DMS153 (cell line): ENCODE measurements at regions not wholly inside any gene's neighbourhood (a gene's known extent, or its start where the extent isn't known, plus 50 kb on each side); places are given as distances from the start of the nearest gene placed in this dataset.
"Not testable (repeated sequence)": the region's sequence is repeated elsewhere in the genome, so short reads cannot be mapped to it uniquely, and the experiment has no call there.

ENCODE experiments used
- DNase-seq: peaks from one replicate; lab custom pipeline; 2025; lab: John Stamatoyannopoulos, UW

DNA sequence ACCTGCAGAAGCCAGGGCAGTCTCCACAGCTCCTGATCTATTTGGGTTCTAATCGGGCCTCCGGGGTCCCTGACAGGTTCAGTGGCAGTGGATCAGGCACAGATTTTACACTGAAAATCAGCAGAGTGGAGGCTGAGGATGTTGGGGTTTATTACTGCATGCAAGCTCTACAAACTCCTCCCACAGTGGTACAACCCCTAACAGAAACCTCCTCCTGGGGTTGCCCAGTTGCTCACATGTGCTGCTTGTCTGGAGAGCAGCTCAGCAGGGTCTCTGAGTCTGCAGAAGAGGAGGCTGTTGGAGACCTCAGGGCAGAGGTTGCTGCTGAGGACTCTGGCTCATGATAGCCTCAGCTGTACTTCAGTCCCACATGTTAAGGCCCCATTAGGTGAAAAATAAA, 1269.1 kb downstream of the RPIA start:
- DNase-seq = not testable (repeated sequence)

DNA sequence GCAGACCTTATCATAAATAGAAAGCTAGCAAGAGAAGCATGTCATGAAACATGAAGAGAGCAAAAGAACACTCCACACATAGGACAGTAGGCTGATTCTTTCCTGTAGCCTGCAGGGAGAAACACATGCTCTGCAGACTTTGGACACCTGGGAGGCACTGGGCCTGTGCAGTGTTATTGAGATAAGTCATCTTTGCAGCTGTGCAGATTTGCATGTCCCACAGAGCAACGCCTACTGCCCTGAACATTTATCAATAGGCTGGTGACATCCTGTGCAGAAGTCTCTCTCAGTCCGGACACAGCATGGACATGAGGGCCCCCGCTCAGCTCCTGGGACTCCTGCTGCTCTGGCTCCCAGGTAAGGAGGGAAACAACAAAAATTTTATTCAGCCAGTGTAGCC, 1277.1 kb downstream of the RPIA start:
- not testable (repeated sequence) for DNase-seq

- not testable (repeated sequence) for DNase-seq
These were observed 1277.7 kb downstream of the RPIA start for GRCh38 chr2:89969190-89969589.

DNA sequence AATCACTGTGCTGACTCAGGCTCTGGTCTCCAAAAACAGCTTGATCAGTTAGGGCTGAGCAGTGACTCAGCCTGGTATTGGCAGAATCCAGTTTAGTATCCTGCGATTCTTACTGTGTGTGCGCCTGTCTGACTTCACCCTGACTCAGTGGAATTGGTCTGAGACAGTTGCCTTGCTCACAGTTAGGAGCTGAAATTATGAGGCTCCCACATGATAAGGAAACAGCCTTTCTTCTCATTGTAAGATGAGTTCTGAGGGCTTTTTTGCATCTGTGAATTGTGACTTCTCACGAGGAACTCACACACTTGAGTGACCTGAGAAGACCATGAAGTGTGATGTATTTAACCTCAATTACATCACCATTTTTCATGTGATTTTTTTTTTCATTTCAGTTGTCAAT, 1282.4 kb downstream of the RPIA start:
- not testable (repeated sequence) for DNase-seq

GRCh38 chr2:89979826-89980537, 1288.5 kb downstream of the RPIA start:
- not testable (repeated sequence) for DNase-seq

DNA sequence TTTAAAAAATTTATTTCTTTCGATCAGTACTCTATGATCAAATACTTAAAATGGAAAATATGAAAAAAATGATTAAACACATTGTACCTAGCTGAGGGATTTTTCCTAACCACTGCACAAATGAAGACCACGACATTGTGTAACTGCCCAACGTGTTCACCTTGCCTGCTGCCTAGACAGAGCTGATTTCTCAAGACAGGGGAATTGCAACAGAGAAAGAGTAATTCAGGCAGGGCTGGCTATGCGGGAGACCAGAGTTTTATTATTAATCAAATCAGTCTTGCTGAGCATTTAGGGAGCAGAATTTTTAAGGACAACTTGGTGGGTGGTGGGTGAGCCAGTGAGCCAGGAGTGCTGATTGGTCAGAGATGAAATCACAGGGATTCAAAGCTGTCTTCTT, 1290.8 kb downstream of the RPIA start:
- not testable (repeated sequence) for DNase-seq

DNA sequence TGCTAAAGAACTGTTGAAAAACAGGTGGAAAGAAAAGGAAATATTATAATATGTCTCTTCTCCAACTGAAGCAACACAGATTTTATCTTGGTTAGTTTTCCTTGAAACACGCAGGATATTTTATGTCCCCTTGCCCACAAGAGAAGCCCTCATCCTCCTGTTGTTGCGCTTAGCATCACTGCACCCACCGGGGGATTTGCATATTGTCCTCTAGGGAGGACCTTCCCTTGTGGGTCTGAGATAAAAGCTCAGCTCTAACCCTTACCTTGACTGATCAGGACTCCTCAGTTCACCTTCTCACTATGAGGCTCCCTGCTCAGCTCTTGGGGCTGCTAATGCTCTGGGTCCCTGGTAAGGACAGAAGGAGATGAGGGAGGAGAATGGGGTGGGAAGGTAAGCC, 1294.2 kb downstream of the RPIA start:
- DNase-seq = not testable (repeated sequence)

DNA sequence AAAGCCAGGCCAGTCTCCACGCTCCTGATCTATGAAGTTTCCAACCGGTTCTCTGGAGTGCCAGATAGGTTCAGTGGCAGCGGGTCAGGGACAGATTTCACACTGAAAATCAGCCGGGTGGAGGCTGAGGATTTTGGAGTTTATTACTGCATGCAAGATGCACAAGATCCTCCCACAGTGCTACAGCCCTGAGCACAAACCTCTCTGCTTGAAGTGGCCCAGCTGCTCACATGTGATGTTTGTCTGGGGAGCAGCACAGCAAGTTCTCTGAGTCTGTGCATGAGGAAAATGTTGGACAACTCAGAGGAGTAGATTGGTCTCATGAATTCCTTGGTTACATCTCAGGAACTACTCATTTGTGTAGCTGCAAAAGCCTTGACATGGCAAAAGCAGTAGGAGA, 1295.1 kb downstream of the RPIA start:
- DNase-seq = not testable (repeated sequence)

GRCh38 chr2:89996779-89997178, 1305.3 kb downstream of the RPIA start:
- DNase-seq = not testable (repeated sequence)

GRCh38 chr2:90004553-90004952, 1313.1 kb downstream of the RPIA start:
- DNase-seq = not testable (repeated sequence)

GRCh38 chr2:90010442-90011100, 1319.1 kb downstream of the RPIA start:
- not testable (repeated sequence) for DNase-seq

- not testable (repeated sequence) for DNase-seq
These were observed 1319.6 kb downstream of the RPIA start for GRCh38 chr2:90011101-90011443.

- DNase-seq = not testable (repeated sequence)
These were observed 1328.4 kb downstream of the RPIA start for GRCh38 chr2:90019908-90020307.

- not testable (repeated sequence) for DNase-seq
These were observed 1329.8 kb downstream of the RPIA start for GRCh38 chr2:90021234-90021633.

GRCh38 chr2:90027231-90027643, 1335.8 kb downstream of the RPIA start:
- not testable (repeated sequence) for DNase-seq

GRCh38 chr2:90028381-90029079, 1337.1 kb downstream of the RPIA start:
- not testable (repeated sequence) for DNase-seq

DNA sequence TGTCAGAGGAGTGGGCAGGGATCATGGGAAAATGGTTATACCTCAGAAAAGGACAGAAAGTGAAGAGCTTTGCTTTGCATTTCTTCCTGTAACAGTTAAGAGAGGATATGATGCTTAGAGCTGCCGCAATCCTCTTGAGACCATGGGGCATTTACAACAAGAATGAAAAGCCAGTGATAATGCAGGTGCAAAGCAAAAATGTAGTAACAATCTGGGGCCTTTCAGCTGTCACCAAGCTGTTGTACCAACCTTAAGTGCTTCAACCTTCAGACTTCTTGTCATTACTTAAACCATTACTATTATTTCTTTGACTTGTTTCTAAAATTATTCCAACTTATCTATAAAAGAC, 1337.6 kb downstream of the RPIA start:
- not testable (repeated sequence) for DNase-seq

GRCh38 chr2:90032269-90032668, 1340.8 kb downstream of the RPIA start:
- not testable (repeated sequence) for DNase-seq

DNA sequence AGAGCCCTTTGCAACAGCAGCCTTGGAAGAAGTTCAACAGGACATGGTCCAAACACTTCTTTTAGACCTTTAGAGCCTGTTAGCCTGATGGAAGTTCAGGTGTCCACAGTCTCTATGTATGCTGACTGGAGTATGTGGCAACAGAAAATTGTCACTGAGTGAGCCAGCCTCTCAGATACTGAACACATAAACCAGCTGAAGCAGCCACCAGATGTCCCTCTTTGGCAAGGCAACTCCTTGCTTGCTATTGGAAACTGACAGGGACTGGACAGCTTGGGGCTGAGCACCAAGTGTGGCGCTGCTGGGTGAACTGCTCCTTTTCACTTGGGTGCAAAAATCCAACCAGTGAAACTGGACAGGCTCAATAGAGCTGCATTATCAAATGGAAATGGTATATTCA, 1344.9 kb downstream of the RPIA start:
- DNase-seq = not testable (repeated sequence)

DNA sequence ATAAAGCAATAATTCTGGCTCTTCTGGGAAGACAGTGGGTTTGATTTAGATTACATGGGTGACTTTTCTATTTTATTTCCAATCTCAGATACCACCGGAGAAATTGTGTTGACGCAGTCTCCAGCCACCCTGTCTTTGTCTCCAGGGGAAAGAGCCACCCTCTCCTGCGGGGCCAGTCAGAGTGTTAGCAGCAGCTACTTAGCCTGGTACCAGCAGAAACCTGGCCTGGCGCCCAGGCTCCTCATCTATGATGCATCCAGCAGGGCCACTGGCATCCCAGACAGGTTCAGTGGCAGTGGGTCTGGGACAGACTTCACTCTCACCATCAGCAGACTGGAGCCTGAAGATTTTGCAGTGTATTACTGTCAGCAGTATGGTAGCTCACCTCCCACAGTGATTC, 1347.6 kb downstream of the RPIA start:
- DNase-seq = not testable (repeated sequence)

GRCh38 chr2:90047776-90048175, 1356.3 kb downstream of the RPIA start:
- DNase-seq = not testable (repeated sequence)

DNA sequence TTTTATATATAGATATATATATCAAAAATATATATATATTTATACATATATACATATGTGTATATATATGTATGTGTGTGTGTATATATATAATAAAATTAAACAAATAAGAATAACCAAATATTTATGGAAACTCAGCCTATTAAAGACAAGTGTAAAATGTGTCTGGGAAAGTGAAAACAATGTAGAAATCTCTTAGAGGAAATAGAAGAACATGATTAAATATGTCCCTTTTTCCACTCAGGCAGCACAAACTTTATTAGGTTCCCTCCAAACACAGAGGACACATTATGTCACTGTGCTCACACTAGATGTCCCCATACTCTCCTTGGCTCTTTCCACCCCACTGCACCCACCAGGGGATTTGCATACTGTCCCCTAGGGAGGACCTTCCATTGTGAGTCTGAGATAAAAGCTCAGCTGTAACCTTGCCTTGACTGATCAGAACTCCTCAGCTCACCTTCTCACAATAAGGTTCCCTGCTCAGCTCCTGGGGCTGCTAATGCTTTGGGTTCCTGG, 1360.7 kb downstream of the RPIA start:
- DNase-seq = not testable (repeated sequence)
